NCI-H187 (cell line): ENCODE measurements at regions not wholly inside any gene's neighbourhood (a gene's known extent, or its start where the extent isn't known, plus 50 kb on each side); places are given as distances from the start of the nearest gene placed in this dataset.

Experiments
- DNase-seq, 2 experiments: peaks; one replicate each; lab custom pipeline; 2025; lab: John Stamatoyannopoulos, UW

- DNase-seq, result no peak
These were observed 84.5 kb upstream of the CDKN3 start for GRCh38 chr14:54312166-54312801.

- no peak for DNase-seq
These were observed 82.3 kb upstream of the CDKN3 start for GRCh38 chr14:54314365-54315104.

- DNase-seq, result no peak
These were observed 80.2 kb upstream of the CDKN3 start for GRCh38 chr14:54316652-54317051.

GRCh38 chr14:54317391-54317790, 79.4 kb upstream of the CDKN3 start:
- DNase-seq, result no peak

- DNase-seq, result no peak
These were observed 74.6 kb upstream of the CDKN3 start for GRCh38 chr14:54322246-54322645.

GRCh38 chr14:54322701-54323337, 74.0 kb upstream of the CDKN3 start:
- no peak for DNase-seq

- no peak for DNase-seq
These were observed 71.0 kb upstream of the CDKN3 start for GRCh38 chr14:54325766-54326165.

GRCh38 chr14:54329082-54329695, 67.6 kb upstream of the CDKN3 start:
- peak in 1 of 2 experiments; percentile 17 for DNase-seq

GRCh38 chr14:54330876-54331275, 65.9 kb upstream of the CDKN3 start:
- DNase-seq, result no peak

GRCh38 chr14:54331516-54331915, 65.3 kb upstream of the CDKN3 start:
- no peak for DNase-seq

GRCh38 chr14:54332490-54332889, 64.3 kb upstream of the CDKN3 start:
- DNase-seq, result no peak

GRCh38 chr14:54333511-54333910, 63.3 kb upstream of the CDKN3 start:
- DNase-seq, result no peak

GRCh38 chr14:54335569-54336155, 61.1 kb upstream of the CDKN3 start:
- no peak for DNase-seq

- DNase-seq, result no peak
These were observed 59.5 kb upstream of the CDKN3 start for GRCh38 chr14:54337314-54337713.

- DNase-seq, result no peak
These were observed 58.0 kb upstream of the CDKN3 start for GRCh38 chr14:54338696-54339317.

GRCh38 chr14:54339771-54340170, 57.0 kb upstream of the CDKN3 start:
- DNase-seq, result no peak

GRCh38 chr14:54342806-54343205, 54.0 kb upstream of the CDKN3 start:
- no peak for DNase-seq

GRCh38 chr14:54343272-54344121, 53.3 kb upstream of the CDKN3 start:
- DNase-seq, result peak; percentile 51 to 75

GRCh38 chr14:54344445-54344844, 52.4 kb upstream of the CDKN3 start:
- DNase-seq, result no peak

- no peak for DNase-seq
These were observed 50.5 kb upstream of the CDKN3 start for GRCh38 chr14:54346257-54346656.
